B cell (primary cell): ENCODE measurements at regions not wholly inside any gene's neighbourhood (a gene's known extent, or its start where the extent isn't known, plus 50 kb on each side); places are given as distances from the start of the nearest gene placed in this dataset.

ENCODE experiments used
- ATAC-seq: fragments of 200-7000 bp; cut with Tn5 transposase; one replicate; pipeline ENCODE4 v1.10.0; 2021; ENCODE audit warnings: low read depth, mild to moderate bottlenecking, moderate number of reproducible peaks, moderate library complexity
- CTCF ChIA-PET: fragments of 350-600 bp; sonication (Branson Sonifier 250); formaldehyde crosslinking; loops from one replicate; lab custom pipeline; 2021; ENCODE audit warnings: antibody characterized with exemption, inconsistent platforms; lab: Charles Lee
- POLR2A ChIA-PET: fragments of 350-600 bp; sonication (Branson Sonifier 250); formaldehyde crosslinking; loops from one replicate; lab custom pipeline; 2021; ENCODE audit warnings: antibody characterized with exemption; lab: Charles Lee
- DNase-seq: peaks from one replicate; pipeline ENCODE4 v3.0.0; 2013
- H2AFZ ChIP-seq: 2 replicates; pipeline ENCODE4 v1.6.1; 2012; ENCODE audit warnings: mild to moderate bottlenecking, low read depth, low read length; ENCODE audit not compliant: insufficient read depth, poor library complexity, severe bottlenecking
- H3K27ac ChIP-seq, 2 donors: 1 replicate in 1 of 2; 2 replicates in 1 of 2; pipeline ENCODE4 v1.5.1; 2012 to 2013; ENCODE audit warnings: low read length in 2 of 2, mild to moderate bottlenecking in 2 of 2, moderate library complexity in 1 of 2
- H3K27me3 ChIP-seq, 4 experiments: fragments of 200-600 bp in 1 of 4; sonication (generic) in 1 of 4; replicated peaks in 1 of 4; 1 replicate in 2 of 4; 2 replicates in 2 of 4; pipeline versions ENCODE4 v1.6.1 to v1.7.0; 2013 to 2016; ENCODE audit warnings: low read length in 3 of 4, mild to moderate bottlenecking in 2 of 4, mixed read lengths in 1 of 4, moderate library complexity in 1 of 4; ENCODE audit not compliant: insufficient read depth in 4 of 4, control insufficient read depth in 3 of 4; ENCODE audit errors: control extremely low read depth in 1 of 4
- H3K36me3 ChIP-seq, 2 experiments: replicated peaks in 1 of 2; 1 replicate in 1 of 2; 2 replicates in 1 of 2; pipeline versions ENCODE4 v1.6.1 to v1.7.1; 2013; ENCODE audit warnings: low read length in 1 of 2; ENCODE audit not compliant: insufficient read depth in 2 of 2, control insufficient read depth in 1 of 2; ENCODE audit errors: control extremely low read depth in 1 of 2, extremely low read depth in 1 of 2
- H3K4me1 ChIP-seq, 2 donors: fragments of 200-600 bp in 1 of 2; sonication (generic) in 1 of 2; 1 replicate in 1 of 2; 2 replicates in 1 of 2; pipeline versions ENCODE4 v1.5.1 to v1.6.1; 2013 to 2017; ENCODE audit warnings: low read length in 2 of 2; ENCODE audit not compliant: control insufficient read depth in 2 of 2, insufficient read depth in 2 of 2
- H3K4me2 ChIP-seq: replicated peaks from 2 replicates; pipeline ENCODE3; 2012; ENCODE audit warnings: mild to moderate bottlenecking, low read depth, low read length; ENCODE audit not compliant: poor library complexity, severe bottlenecking
- H3K4me3 ChIP-seq, 5 experiments: fragments of 200-600 bp in 1 of 5; sonication (generic) in 1 of 5; 1 replicate in 3 of 5; 2 replicates in 2 of 5; pipeline versions ENCODE4 v1.5.1 to v1.7.0; 2011 to 2016; ENCODE audit warnings: low read length in 4 of 5, mild to moderate bottlenecking in 4 of 5, low read depth in 2 of 5, control low read depth in 1 of 5, moderate library complexity in 1 of 5; ENCODE audit not compliant: insufficient read depth in 1 of 5; ENCODE audit errors: control extremely low read depth in 1 of 5, extremely low read depth in 1 of 5
- H3K79me2 ChIP-seq: fragments of 200-600 bp; sonication (generic); one replicate; pipeline ENCODE4 v1.6.0; 2016; ENCODE audit warnings: low read length; ENCODE audit not compliant: control insufficient read depth, insufficient read depth
- H3K9ac ChIP-seq: fragments of 200-600 bp; sonication (generic); 2 replicates; pipeline ENCODE4 v1.6.1; 2017; ENCODE audit warnings: mild to moderate bottlenecking, low read length, moderate library complexity
- H3K9me3 ChIP-seq, 3 donors: one replicate each; pipeline versions ENCODE4 v1.6.1 to v1.7.1; 2013; ENCODE audit warnings: low read length in 2 of 3; ENCODE audit not compliant: control insufficient read depth in 2 of 3, insufficient read depth in 1 of 3; ENCODE audit errors: control extremely low read depth in 1 of 3
- H4K20me1 ChIP-seq: 2 replicates; pipeline ENCODE4 v1.6.0; 2012; ENCODE audit warnings: mild to moderate bottlenecking, low read length; ENCODE audit not compliant: insufficient read depth, control insufficient read depth, poor library complexity, severe bottlenecking
- H3K27ac Mint-ChIP-seq: one replicate; pipeline ENCODE4 v1.8.0; 2021; ENCODE audit warnings: mixed read lengths
- H3K27me3 Mint-ChIP-seq: one replicate; pipeline ENCODE4 v1.8.0; 2021; ENCODE audit warnings: mixed read lengths
- H3K4me1 Mint-ChIP-seq: one replicate; pipeline ENCODE4 v1.8.0; 2021; ENCODE audit warnings: mixed read lengths
- H3K4me3 Mint-ChIP-seq: one replicate; pipeline ENCODE4 v1.8.0; 2021; ENCODE audit warnings: mixed read lengths
- H3K9me3 Mint-ChIP-seq: one replicate; pipeline ENCODE4 v1.8.0; 2022; ENCODE audit warnings: mixed read lengths; ENCODE audit not compliant: insufficient read depth
- EZH2 ChIP-seq: IDR thresholded peaks from 2 replicates; pipeline ENCODE4 v1.6.1; 2012; ENCODE audit warnings: borderline replicate concordance, low read depth, mild to moderate bottlenecking, moderate library complexity, low read length; ENCODE audit not compliant: insufficient read depth, poor library complexity, severe bottlenecking
- WGBS: methylation state at CpG from one replicate; pipeline ENCODE4 v1.1.5; 2013; ENCODE audit warnings: missing lambda C conversion rate; ENCODE audit not compliant: insufficient coverage; 5-methylcytosine and 5-hydroxymethylcytosine counted together
- intact Hi-C: fragments of 100-400 bp; cut with micrococcal nuclease; formaldehyde crosslinking; loops from one replicate; pipeline ENCODE4 v1.10.0; 2022
- TF ChIP-seq, protein P1 (sequence below): fragments of 200-600 bp; IDR thresholded peaks from one replicate; pipeline ENCODE4 v1.8.0; 2022; ENCODE audit warnings: antibody characterized with exemption, mild to moderate bottlenecking

DNA sequence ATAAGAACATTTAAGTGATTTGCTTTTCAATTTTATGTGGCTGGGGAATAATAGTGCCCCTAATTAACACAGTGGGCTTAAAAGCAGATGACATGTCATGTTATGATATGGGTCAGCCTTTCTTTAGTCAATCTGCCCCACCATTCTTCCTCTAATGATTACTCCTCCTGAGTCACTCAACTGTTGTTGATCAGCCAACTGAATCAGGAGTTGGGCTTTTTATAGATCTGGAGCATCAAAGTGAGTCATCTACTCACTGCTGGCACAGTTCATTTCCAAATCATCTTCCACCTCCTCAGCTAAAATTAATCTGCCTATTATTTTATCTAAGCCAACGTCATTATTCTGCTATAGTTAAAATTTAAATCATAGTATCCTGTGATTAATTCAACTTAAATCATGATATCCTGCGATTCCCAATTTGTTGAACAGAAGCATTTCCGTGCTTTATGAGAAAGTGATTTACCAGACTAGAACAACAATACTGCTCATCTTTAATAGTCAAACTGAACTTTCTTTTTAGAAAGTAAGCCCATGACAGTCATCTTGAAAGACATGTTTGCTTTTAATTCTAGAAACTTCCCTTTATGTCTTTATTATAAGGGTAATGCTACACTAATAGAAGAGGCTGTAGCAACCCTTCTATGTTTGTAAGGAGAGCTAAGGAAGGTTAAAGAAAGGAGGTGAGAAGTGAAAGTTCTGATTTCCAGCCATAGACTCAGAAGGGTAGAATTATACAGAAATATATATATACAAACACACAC, 551.4 kb downstream of the TBC1D4 start:
- ATAC-seq (no peak), DNase-seq (no peak)
- Mint-ChIP-seq H3K27ac (no peak overlapping the region), H3K4me3 (no peak overlapping the region), H3K27me3 (no peaks in the 10 kb centered on the region), H3K4me1 (no peaks in the 10 kb centered on the region), H3K9me3 (peaks cover 6% of the 10 kb centered on the region)
- no peaks in the 10 kb centered on the region for H3K79me2 ChIP-seq
- TF ChIP-seq, protein P1, sequence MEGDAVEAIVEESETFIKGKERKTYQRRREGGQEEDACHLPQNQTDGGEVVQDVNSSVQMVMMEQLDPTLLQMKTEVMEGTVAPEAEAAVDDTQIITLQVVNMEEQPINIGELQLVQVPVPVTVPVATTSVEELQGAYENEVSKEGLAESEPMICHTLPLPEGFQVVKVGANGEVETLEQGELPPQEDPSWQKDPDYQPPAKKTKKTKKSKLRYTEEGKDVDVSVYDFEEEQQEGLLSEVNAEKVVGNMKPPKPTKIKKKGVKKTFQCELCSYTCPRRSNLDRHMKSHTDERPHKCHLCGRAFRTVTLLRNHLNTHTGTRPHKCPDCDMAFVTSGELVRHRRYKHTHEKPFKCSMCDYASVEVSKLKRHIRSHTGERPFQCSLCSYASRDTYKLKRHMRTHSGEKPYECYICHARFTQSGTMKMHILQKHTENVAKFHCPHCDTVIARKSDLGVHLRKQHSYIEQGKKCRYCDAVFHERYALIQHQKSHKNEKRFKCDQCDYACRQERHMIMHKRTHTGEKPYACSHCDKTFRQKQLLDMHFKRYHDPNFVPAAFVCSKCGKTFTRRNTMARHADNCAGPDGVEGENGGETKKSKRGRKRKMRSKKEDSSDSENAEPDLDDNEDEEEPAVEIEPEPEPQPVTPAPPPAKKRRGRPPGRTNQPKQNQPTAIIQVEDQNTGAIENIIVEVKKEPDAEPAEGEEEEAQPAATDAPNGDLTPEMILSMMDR, result no peak
- no peak for TF ChIP-seq EZH2
- H3K4me3 ChIP-seq, result no peak overlapping the region
- no peaks in the 10 kb centered on the region for H4K20me1 ChIP-seq
- no peaks in the 10 kb centered on the region for H3K4me1 ChIP-seq
- intact Hi-C loops, result no loop called here
- H3K4me2 ChIP-seq, result no peak overlapping the region
- no peak overlapping the region for H2AFZ ChIP-seq
- H3K36me3 ChIP-seq, result no peaks in the 10 kb centered on the region
- CTCF ChIA-PET, result no interaction called here
- H3K27me3 ChIP-seq, result no peaks in the 10 kb centered on the region
- H3K9ac ChIP-seq, result no peak overlapping the region
- POLR2A ChIA-PET, result no interaction called here
- 100% methylated on average over 2 of the region's 3 CpGs for WGBS
- no peak overlapping the region for H3K27ac ChIP-seq
- H3K9me3 ChIP-seq, result no peaks in the 10 kb centered on the region

DNA sequence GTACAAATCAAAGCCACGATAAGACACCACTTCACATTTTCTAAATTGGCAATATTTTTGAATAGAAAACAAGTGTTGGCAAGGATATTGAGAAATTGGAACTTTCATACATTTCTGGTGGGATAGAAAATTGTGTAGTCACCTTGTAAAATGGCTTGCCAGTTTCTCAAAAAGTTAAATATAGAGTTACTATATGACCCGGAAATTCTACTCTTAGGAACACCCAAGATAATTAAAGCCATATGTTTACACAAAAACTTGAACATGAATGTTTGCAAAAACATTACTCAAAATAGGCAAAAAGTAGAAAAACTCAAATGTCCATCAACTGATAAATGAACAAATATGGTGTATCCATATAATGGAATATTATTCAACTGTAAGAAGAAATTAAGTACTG, 552.5 kb downstream of the TBC1D4 start:
- Histone ChIP-seq H3K79me2 (no peaks in the 10 kb centered on the region), H3K9me3 (no peaks in the 10 kb centered on the region), H3K4me1 (no peaks in the 10 kb centered on the region), H4K20me1 (no peaks in the 10 kb centered on the region), H3K27me3 (no peaks in the 10 kb centered on the region), H3K27ac (no peak overlapping the region), H3K36me3 (no peaks in the 10 kb centered on the region), H3K4me2 (no peak overlapping the region), H2AFZ (no peak overlapping the region), H3K4me3 (no peak overlapping the region), H3K9ac (no peak overlapping the region)
- H3K4me1 Mint-ChIP-seq, result no peaks in the 10 kb centered on the region
- TF ChIP-seq, protein P1, result no peak
- no peak for TF ChIP-seq EZH2
- no peak overlapping the region for H3K4me3 Mint-ChIP-seq
- no CpG with 5 or more reads among the region's 2 CpGs for WGBS
- no peaks in the 10 kb centered on the region for H3K27me3 Mint-ChIP-seq
- intact Hi-C loops, result no loop called here
- ATAC-seq (no peak), DNase-seq (no peak)
- CTCF ChIA-PET, result no interaction called here
- H3K27ac Mint-ChIP-seq, result no peak overlapping the region
- POLR2A ChIA-PET, result no interaction called here
- H3K9me3 Mint-ChIP-seq, result peaks cover 6% of the 10 kb centered on the region
